GM21786 (cell line): ENCODE measurements at regions not wholly inside any gene's neighbourhood (a gene's known extent, or its start where the extent isn't known, plus 50 kb on each side); places are given as distances from the start of the nearest gene placed in this dataset.

ENCODE experiments used
- ATAC-seq: cut with Tn5 transposase; IDR thresholded peaks from one replicate; pipeline ENCODE4 v1.9.1; 2021; ENCODE audit not compliant: unreplicated experiment

GRCh38 chr2:75288760-75289159 is 89.4 kb upstream of the TACR1 start:
- ATAC-seq, result peak; percentile 47

DNA sequence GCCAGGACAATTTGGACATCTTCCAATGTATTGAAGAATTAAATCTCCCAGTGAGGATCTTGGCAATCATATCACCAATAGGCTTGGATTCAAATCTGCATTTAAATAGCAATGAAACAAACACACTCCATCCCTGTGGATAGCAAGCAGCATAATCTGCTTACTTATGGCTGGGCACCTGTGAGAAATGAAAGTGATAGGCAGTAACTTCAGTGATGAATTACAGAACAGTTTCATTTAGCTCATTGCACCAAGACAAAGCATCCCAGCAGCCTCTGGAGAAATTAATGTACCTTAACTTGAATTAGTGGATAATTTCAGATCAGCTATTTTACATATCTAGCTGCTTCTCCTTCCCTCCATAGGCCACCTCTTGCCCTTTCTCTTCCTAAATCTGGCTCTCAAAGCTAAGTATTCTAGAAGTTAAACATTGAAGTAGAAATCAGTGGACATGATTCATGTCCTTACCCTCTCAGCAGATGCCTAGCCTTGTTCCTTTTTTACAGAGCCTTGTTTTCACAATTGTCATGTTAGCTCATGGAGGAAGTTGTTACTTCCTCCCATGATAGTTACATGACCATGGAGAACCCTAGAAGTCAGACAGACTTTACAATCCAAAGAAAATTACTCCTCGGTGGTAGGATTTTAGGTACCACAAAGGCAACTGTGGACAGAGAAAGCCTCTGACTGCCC is 88.5 kb upstream of the TACR1 start:
- peak; percentile 73 for ATAC-seq

- ATAC-seq, result peak; percentile 42
These were observed 85.0 kb upstream of the TACR1 start for GRCh38 chr2:75284345-75284744.

GRCh38 chr2:75278821-75279379 is 79.6 kb upstream of the TACR1 start:
- ATAC-seq, result no peak

- no peak for ATAC-seq
These were observed 79.0 kb upstream of the TACR1 start for GRCh38 chr2:75278314-75278713.

GRCh38 chr2:75277111-75277510 is 77.8 kb upstream of the TACR1 start:
- no peak for ATAC-seq

GRCh38 chr2:75276093-75277029 is 77.0 kb upstream of the TACR1 start:
- no peak for ATAC-seq

DNA sequence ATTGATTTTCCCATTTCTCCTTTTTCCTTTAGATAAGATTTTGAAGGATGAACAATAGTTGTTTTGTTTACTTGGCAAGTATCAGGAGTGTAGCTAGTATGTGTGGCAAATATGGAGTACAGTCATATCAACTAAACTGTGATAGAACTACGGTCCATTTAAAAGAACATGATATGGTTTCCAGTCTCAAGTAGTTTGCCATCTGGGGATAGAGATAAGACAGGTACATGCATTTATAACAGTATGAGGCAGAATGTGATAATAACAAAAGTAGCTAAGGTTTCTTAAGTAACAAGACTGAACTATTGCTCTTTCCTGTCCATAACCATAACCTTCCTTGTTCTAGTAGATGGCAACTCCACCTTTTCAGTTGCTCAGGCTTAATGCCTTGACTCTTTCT is 75.6 kb upstream of the TACR1 start:
- ATAC-seq, result no peak

DNA sequence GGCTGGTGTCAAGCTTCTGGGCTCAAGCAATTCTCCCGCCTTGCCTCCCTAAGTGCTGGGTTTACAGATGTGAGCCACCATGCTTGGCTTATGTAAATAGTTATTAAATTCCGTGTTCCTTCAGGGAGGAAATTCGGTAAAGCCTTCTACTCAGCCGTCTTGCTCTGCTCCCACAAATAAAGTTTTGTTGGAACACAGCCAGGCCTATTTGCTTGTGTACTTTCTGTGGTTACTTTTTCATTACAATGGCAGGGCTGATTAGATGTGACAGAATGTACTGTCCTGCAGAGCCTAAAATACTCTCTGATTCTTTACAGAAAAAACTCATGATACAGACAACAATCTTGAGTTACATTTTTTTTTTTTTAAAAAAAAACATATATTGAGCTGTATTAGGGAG is 68.8 kb upstream of the TACR1 start:
- ATAC-seq, result no peak

DNA sequence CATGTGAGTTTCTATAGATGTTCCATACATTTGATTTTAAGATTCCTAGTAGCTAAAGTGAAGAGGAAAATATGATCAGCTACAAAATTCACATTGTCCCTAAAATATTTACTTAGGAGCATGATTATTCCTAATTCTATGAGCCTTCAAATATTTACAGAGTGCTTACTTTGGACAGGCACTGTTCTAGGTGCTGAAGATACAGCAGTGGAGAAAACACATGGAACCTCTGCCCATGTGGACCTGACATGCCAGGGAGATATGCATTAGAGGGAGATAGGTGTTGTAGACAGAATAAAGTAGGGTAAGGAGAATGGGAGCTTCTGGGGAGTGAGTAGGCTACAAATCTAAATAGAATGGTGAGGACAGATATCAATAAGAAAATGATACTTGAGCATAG is 62.6 kb upstream of the TACR1 start:
- ATAC-seq, result no peak

GRCh38 chr2:75260946-75261345 is 61.6 kb upstream of the TACR1 start:
- no peak for ATAC-seq

- ATAC-seq, result no peak
These were observed 59.3 kb upstream of the TACR1 start for GRCh38 chr2:75258620-75259019.

DNA sequence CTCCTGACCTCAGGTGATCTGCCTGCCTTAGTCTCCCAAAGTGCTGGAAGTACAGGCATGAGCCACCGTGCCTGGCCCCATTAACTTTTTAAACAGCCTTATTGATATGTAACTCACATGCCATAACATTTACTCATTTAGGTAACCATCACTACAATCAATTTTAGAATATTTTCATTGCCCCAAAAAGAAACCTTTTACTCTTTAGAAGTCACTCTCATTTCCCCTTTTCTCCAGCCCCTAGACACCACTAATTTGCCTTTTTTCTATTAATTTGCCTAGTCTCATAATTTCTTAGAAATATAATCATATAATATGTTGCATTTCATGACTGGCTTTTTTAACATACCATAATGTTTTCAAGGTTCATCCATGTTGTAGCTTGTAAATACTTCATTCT is 57.2 kb upstream of the TACR1 start:
- ATAC-seq, result no peak

GRCh38 chr2:75253526-75253925 is 54.2 kb upstream of the TACR1 start:
- no peak for ATAC-seq

DNA sequence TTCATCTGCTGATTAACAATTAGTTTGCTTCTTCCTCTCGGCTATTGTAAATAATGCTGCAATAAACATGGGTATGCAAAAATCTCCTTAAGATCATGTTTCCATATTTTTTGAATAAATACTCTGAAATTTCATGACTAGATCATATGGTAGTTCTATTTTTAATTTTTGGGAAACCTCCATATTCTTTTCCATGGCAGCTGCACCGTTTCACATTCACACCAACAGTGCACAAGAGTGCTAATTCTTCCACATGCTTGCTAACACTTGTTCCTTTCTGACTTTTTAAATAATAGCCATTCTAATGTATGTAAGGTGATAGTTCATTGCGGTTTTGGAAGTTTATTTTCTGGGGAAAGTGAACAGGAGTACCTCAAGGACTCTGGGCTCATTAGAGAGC is 52.6 kb upstream of the TACR1 start:
- no peak for ATAC-seq
